ENCODE measurements at regions not wholly inside any gene's neighbourhood (a gene's known extent, or its start where the extent isn't known, plus 50 kb on each side); places are given as distances from the start of the nearest gene placed in this dataset.
A peak's percentile ranks its signal among the peaks of the same experiment; 100 is the strongest.

GRCh38 chr19:28471731-28472510, 741.0 kb downstream of the UQCRFS1 start:
- no peak for DNase-seq (ENCODE audit: low spot score)

GRCh38 chr19:28469544-28469943, 743.4 kb downstream of the UQCRFS1 start:
- DNase-seq (ENCODE audit: low spot score), result no peak

- DNase-seq (ENCODE audit: low spot score), result no peak
Observed at GRCh38 chr19:28468701-28469459, 744.1 kb downstream of the UQCRFS1 start.

- peak; percentile 27 for DNase-seq (ENCODE audit: low spot score)
Observed at GRCh38 chr19:28466107-28467045, 746.6 kb downstream of the UQCRFS1 start.

GRCh38 chr19:28465371-28466086, 747.4 kb downstream of the UQCRFS1 start:
- no peak for DNase-seq (ENCODE audit: low spot score)

GRCh38 chr19:28463493-28464053, 749.4 kb downstream of the UQCRFS1 start:
- DNase-seq (ENCODE audit: low spot score), result no peak

- no peak for DNase-seq (ENCODE audit: low spot score)
Observed at GRCh38 chr19:28457620-28458019, 755.3 kb downstream of the UQCRFS1 start.

- no peak for DNase-seq (ENCODE audit: low spot score)
Observed at GRCh38 chr19:28456708-28457320, 756.1 kb downstream of the UQCRFS1 start.

GRCh38 chr19:28456252-28456651, 756.7 kb downstream of the UQCRFS1 start:
- DNase-seq (ENCODE audit: low spot score), result no peak

GRCh38 chr19:28454083-28454482, 758.9 kb downstream of the UQCRFS1 start:
- DNase-seq (ENCODE audit: low spot score), result no peak

GRCh38 chr19:28453420-28453819, 759.5 kb downstream of the UQCRFS1 start:
- no peak for DNase-seq (ENCODE audit: low spot score)

- no peak for DNase-seq (ENCODE audit: low spot score)
Observed at GRCh38 chr19:28449803-28450202, 763.1 kb downstream of the UQCRFS1 start.

- no peak for DNase-seq (ENCODE audit: low spot score)
Observed at GRCh38 chr19:28446511-28446910, 766.4 kb downstream of the UQCRFS1 start.

GRCh38 chr19:28445826-28446225, 767.1 kb downstream of the UQCRFS1 start:
- no peak for DNase-seq (ENCODE audit: low spot score)

GRCh38 chr19:28444362-28444761, 768.6 kb downstream of the UQCRFS1 start:
- DNase-seq (ENCODE audit: low spot score), result no peak

GRCh38 chr19:28443361-28443760, 769.6 kb downstream of the UQCRFS1 start:
- DNase-seq (ENCODE audit: low spot score), result no peak

- DNase-seq (ENCODE audit: low spot score), result no peak
Observed at GRCh38 chr19:28437390-28438346, 775.3 kb downstream of the UQCRFS1 start.

GRCh38 chr19:28436320-28436719, 776.6 kb downstream of the UQCRFS1 start:
- no peak for DNase-seq (ENCODE audit: low spot score)

- no peak for DNase-seq (ENCODE audit: low spot score)
Observed at GRCh38 chr19:28435551-28436271, 777.2 kb downstream of the UQCRFS1 start.

Measured in globus pallidus (tissue), 1 donor.